HEK293T (cell line): ENCODE measurements at regions not wholly inside any gene's neighbourhood (a gene's known extent, or its start where the extent isn't known, plus 50 kb on each side); places are given as distances from the start of the nearest gene placed in this dataset.

Source experiments
- CTCF ChIA-PET: fragments of 350-600 bp; formaldehyde crosslinking; extraction: SDS; loops from one replicate; lab custom pipeline; 2021; ENCODE audit warnings: antibody characterized with exemption, inconsistent platforms; lab: Yijun Ruan, JAX
- POLR2A ChIA-PET: fragments of 350-600 bp; formaldehyde crosslinking; extraction: SDS; loops from one replicate; lab custom pipeline; 2020; ENCODE audit warnings: antibody characterized with exemption, inconsistent platforms; lab: Yijun Ruan, JAX
- DNase-seq: peaks from one replicate; pipeline ENCODE4 v3.0.0; 2012; ENCODE audit warnings: mixed read lengths; ENCODE audit errors: extremely low spot score
- ARNT ChIP-seq: fragments of 450-650 bp; IDR thresholded peaks from 2 replicates; pipeline ENCODE4 v1.6.1; 2017; ENCODE audit warnings: mild to moderate bottlenecking
- BHLHE40 ChIP-seq: fragments of 450-650 bp; IDR thresholded peaks from 2 replicates; pipeline ENCODE4 v1.6.1; 2016; ENCODE audit warnings: mild to moderate bottlenecking, moderate library complexity, borderline replicate concordance
- CTBP1 ChIP-seq: fragments of 450-650 bp; IDR thresholded peaks from 2 replicates; pipeline ENCODE4 v1.6.1; 2016; ENCODE audit warnings: borderline replicate concordance
- ELF4 ChIP-seq: fragments of 450-650 bp; IDR thresholded peaks from 2 replicates; pipeline ENCODE4 v1.6.1; 2017; ENCODE audit warnings: antibody characterized with exemption
- FOXA1 ChIP-seq: fragments of 450-650 bp; IDR thresholded peaks from 2 replicates; pipeline ENCODE4 v1.6.1; 2016; ENCODE audit warnings: mild to moderate bottlenecking
- FOXK2 ChIP-seq: fragments of 450-650 bp; IDR thresholded peaks from 2 replicates; pipeline ENCODE4 v1.6.1; 2016; ENCODE audit warnings: mild to moderate bottlenecking
- FOXM1 ChIP-seq: fragments of 450-650 bp; IDR thresholded peaks from 2 replicates; pipeline ENCODE4 v1.6.1; 2017; ENCODE audit warnings: mild to moderate bottlenecking, borderline replicate concordance
- HDGF ChIP-seq: fragments of 450-650 bp; IDR thresholded peaks from 2 replicates; pipeline ENCODE4 v1.6.1; 2017; ENCODE audit warnings: antibody characterized with exemption, borderline replicate concordance
- L3MBTL2 ChIP-seq: fragments of 450-650 bp; conservative IDR thresholded peaks from 2 replicates; pipeline ENCODE4 v1.6.1; 2016; ENCODE audit warnings: mild to moderate bottlenecking
- LEF1 ChIP-seq: fragments of 450-650 bp; IDR thresholded peaks from 2 replicates; pipeline ENCODE4 v1.6.1; 2017; ENCODE audit warnings: mild to moderate bottlenecking, borderline replicate concordance
- NFRKB ChIP-seq: fragments of 450-650 bp; IDR thresholded peaks from 2 replicates; pipeline ENCODE4 v1.6.1; 2016; ENCODE audit warnings: mild to moderate bottlenecking, moderate library complexity
- SP1 ChIP-seq: fragments of 450-650 bp; IDR thresholded peaks from 2 replicates; pipeline ENCODE4 v1.6.1; 2017
- SUZ12 ChIP-seq: fragments of 450-650 bp; IDR thresholded peaks from 2 replicates; pipeline ENCODE4 v1.6.1; 2016; ENCODE audit warnings: mild to moderate bottlenecking
- TARDBP ChIP-seq: fragments of 450-650 bp; IDR thresholded peaks from 2 replicates; pipeline ENCODE4 v1.6.1; 2016
- ZNF384 ChIP-seq: fragments of 450-650 bp; IDR thresholded peaks from 2 replicates; pipeline ENCODE4 v1.6.1; 2016
- TF ChIP-seq, protein P1 (sequence below): fragments of 450-650 bp; IDR thresholded peaks from 2 replicates; pipeline ENCODE4 v1.6.1; 2016

GRCh38 chr4:59814402-59815010 is 1385.6 kb upstream of the ADGRL3 start:
- TF ChIP-seq ARNT (no peak), SP1 (no peak), ZNF384 (no peak), L3MBTL2 (no peak), HDGF (no peak)
- no peak for DNase-seq
- ChIA-PET CTCF (no interaction called here), POLR2A (no interaction called here)

DNA sequence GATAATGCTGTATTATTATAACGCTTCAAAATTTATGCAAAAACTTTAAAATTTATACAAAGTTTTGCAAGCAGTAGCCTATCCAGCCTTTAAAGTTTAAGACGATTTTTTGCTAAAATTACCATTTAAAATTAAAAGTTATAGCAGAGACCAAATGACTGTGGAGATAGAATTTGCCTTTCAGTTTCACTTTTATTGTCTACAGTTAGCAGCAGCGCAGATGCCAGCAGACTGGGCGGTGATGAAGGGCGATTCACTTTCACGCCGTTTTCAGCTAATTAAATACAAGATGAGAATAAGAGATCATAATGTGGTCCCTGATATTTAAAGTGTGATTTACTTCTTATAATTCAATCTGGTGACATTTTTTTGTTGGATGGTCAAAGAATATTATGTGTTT is 1381.5 kb upstream of the ADGRL3 start:
- ChIA-PET POLR2A (no interaction called here), CTCF (no interaction called here)
- no peak for DNase-seq
- no peak for TF ChIP-seq NFRKB

GRCh38 chr4:59823311-59823710 is 1376.8 kb upstream of the ADGRL3 start:
- ChIA-PET POLR2A (no interaction called here), CTCF (no interaction called here)
- DNase-seq: no peak
- TF ChIP-seq SP1 (no peak), SUZ12 (no peak), TARDBP (no peak), HDGF (no peak), CTBP1 (no peak), ELF4 (no peak), LEF1 (no peak), L3MBTL2 (no peak), FOXA1 (no peak), ARNT (no peak), BHLHE40 (no peak)

DNA sequence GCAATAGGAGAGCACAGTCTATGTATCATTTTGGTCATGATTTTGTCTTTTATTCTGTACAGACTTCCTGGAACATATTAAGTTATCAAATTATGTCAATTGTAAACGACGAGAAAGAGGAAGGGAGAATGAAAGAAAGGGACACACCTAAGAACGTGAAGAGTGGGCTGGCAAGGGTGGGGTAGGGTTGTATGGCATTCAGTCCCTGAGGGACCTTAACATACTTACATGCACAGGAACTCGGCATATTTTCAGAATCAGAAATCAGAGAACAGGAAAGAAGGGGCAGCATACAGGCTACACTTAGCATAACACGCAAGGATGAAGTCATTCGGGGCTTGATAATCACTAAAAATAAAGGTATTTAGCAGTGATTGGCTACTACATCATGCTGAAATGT is 1375.0 kb upstream of the ADGRL3 start:
- DNase-seq: no peak
- POLR2A ChIA-PET: no interaction called here
- TF ChIP-seq FOXA1: no peak
- no peak for TF ChIP-seq BHLHE40
- no peak for TF ChIP-seq HDGF
- no peak for TF ChIP-seq SP1
- TF ChIP-seq, protein P1, sequence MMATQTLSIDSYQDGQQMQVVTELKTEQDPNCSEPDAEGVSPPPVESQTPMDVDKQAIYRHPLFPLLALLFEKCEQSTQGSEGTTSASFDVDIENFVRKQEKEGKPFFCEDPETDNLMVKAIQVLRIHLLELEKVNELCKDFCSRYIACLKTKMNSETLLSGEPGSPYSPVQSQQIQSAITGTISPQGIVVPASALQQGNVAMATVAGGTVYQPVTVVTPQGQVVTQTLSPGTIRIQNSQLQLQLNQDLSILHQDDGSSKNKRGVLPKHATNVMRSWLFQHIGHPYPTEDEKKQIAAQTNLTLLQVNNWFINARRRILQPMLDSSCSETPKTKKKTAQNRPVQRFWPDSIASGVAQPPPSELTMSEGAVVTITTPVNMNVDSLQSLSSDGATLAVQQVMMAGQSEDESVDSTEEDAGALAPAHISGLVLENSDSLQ: no peak
- no peak for TF ChIP-seq ZNF384
- no peak for TF ChIP-seq ARNT
- TF ChIP-seq NFRKB: no peak
- no peak for TF ChIP-seq CTBP1
- no peak for TF ChIP-seq FOXM1
- no peak for TF ChIP-seq FOXK2
- no peak for TF ChIP-seq ELF4
- TF ChIP-seq L3MBTL2: no peak
- no peak for TF ChIP-seq LEF1
- TF ChIP-seq SUZ12: no peak
- no peak for TF ChIP-seq TARDBP
- CTCF ChIA-PET: no interaction called here

GRCh38 chr4:59831746-59832145 is 1368.4 kb upstream of the ADGRL3 start:
- CTCF ChIA-PET: no interaction called here
- TF ChIP-seq, protein P1: no peak
- no peak for TF ChIP-seq CTBP1
- TF ChIP-seq SP1: no peak
- no peak for TF ChIP-seq HDGF
- no peak for TF ChIP-seq ZNF384
- no peak for TF ChIP-seq NFRKB
- POLR2A ChIA-PET: no interaction called here

GRCh38 chr4:59834943-59835342 is 1365.2 kb upstream of the ADGRL3 start:
- TF ChIP-seq, protein P1: no peak
- TF ChIP-seq LEF1 (no peak), HDGF (no peak), ELF4 (no peak), FOXM1 (no peak), FOXK2 (no peak), BHLHE40 (no peak), SP1 (no peak), TARDBP (no peak), SUZ12 (no peak), ZNF384 (no peak), FOXA1 (no peak), CTBP1 (no peak), NFRKB (no peak), ARNT (no peak), L3MBTL2 (no peak)
- POLR2A ChIA-PET: no interaction called here
- CTCF ChIA-PET: no interaction called here
- no peak for DNase-seq

More at GRCh38 chr4:59831746-59832145, 1368.4 kb upstream of the ADGRL3 start:
- DNase-seq: no peak

DNA sequence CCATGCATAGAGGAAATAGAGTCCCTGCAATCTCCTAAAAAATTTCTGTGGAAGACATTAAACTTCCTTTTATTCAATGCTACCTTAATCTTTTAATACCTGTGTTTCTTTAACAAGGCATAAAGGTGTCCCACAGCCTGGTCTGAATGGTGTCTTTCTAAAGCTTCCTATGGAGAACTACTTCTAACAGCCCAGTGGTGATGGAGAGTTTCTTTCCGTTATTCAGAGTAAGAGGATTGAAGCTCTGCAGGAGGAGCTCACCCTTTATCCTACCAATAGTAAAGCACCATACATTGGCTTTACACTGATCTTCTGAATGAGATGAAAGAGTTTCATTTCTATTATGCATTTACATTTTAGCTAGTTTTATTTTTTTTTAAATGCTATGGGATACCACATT is 1362.4 kb upstream of the ADGRL3 start:
- ChIA-PET CTCF (no interaction called here), POLR2A (no interaction called here)
- TF ChIP-seq FOXM1 (no peak), SUZ12 (no peak), FOXA1 (no peak), NFRKB (no peak), ZNF384 (no peak), ARNT (no peak), CTBP1 (no peak), HDGF (no peak), FOXK2 (no peak), TARDBP (no peak), SP1 (no peak), LEF1 (no peak), BHLHE40 (no peak), L3MBTL2 (no peak)
- TF ChIP-seq, protein P1: no peak
- no peak for DNase-seq
